GM23248 (cell line): ENCODE measurements at regions not wholly inside any gene's neighbourhood (a gene's known extent, or its start where the extent isn't known, plus 50 kb on each side); places are given as distances from the start of the nearest gene placed in this dataset.

Experiments
- EZH2 ChIP-seq: fragments of 200-600 bp; sonication (generic); IDR thresholded peaks from 2 replicates; pipeline ENCODE4 v1.6.1; 2018; ENCODE audit warnings: antibody characterized with exemption, mild to moderate bottlenecking; ENCODE audit not compliant: insufficient read depth, poor library complexity, severe bottlenecking
- EZH2phosphoT487 ChIP-seq: fragments of 200-600 bp; sonication (generic); IDR thresholded peaks from 2 replicates; pipeline ENCODE4 v1.6.1; 2018; ENCODE audit warnings: antibody characterized with exemption, moderate library complexity, mild to moderate bottlenecking, low read depth; ENCODE audit not compliant: insufficient read depth

GRCh38 chr6:12501990-12502389 lies 211.8 kb downstream of the EDN1 start:
- TF ChIP-seq EZH2phosphoT487: no peak
- no peak for TF ChIP-seq EZH2
